ENCODE measurements at regions not wholly inside any gene's neighbourhood (a gene's known extent, or its start where the extent isn't known, plus 50 kb on each side); places are given as distances from the start of the nearest gene placed in this dataset.

DNA sequence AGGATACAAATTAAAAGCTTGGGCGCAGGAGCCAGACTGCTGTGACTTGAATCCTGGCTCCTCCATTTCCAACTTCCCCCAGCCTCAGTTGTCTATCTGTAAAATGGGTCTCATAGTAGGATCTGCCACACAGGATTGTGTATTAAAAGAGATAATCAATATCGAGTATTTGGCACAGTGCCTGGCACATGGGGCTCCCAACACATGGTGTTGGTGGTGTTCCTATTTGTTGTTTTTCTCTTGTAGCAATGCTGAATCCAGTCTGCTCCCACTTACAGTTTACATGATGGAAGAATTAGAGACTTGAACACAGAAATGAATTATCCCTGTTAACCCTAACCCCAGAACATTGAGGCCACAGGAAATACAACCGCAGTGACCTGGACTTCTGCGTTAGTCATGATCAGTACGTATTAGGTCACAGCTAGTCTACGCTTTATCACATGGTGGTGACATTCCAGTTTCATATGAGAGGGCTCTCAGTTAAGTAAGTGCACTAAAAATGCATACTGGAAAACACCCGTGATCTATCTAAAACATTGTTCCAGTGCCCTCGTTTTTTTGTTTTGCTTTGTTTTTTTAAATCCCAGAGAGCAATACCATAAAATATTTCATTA lies 169.5 kb upstream of the KLF14 start:
- TF ChIP-seq, protein P1, sequence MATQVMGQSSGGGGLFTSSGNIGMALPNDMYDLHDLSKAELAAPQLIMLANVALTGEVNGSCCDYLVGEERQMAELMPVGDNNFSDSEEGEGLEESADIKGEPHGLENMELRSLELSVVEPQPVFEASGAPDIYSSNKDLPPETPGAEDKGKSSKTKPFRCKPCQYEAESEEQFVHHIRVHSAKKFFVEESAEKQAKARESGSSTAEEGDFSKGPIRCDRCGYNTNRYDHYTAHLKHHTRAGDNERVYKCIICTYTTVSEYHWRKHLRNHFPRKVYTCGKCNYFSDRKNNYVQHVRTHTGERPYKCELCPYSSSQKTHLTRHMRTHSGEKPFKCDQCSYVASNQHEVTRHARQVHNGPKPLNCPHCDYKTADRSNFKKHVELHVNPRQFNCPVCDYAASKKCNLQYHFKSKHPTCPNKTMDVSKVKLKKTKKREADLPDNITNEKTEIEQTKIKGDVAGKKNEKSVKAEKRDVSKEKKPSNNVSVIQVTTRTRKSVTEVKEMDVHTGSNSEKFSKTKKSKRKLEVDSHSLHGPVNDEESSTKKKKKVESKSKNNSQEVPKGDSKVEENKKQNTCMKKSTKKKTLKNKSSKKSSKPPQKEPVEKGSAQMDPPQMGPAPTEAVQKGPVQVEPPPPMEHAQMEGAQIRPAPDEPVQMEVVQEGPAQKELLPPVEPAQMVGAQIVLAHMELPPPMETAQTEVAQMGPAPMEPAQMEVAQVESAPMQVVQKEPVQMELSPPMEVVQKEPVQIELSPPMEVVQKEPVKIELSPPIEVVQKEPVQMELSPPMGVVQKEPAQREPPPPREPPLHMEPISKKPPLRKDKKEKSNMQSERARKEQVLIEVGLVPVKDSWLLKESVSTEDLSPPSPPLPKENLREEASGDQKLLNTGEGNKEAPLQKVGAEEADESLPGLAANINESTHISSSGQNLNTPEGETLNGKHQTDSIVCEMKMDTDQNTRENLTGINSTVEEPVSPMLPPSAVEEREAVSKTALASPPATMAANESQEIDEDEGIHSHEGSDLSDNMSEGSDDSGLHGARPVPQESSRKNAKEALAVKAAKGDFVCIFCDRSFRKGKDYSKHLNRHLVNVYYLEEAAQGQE (IDR thresholded peaks at IDR 0.05; ENCODE audit: low read depth) = no peak
- TF ChIP-seq ZBTB7A (IDR thresholded peaks at IDR 0.05; ENCODE audit: low read depth) (no peak), EP300 (IDR thresholded peaks at IDR 0.05; ENCODE audit: borderline replicate concordance) (no peak), YY1 (IDR thresholded peaks at IDR 0.05; ENCODE audit: low read depth) (no peak), TCF12 (IDR thresholded peaks at IDR 0.05; ENCODE audit: low read depth) (no peak), EGR1 (IDR thresholded peaks at IDR 0.05) (no peak), TEAD4 (IDR thresholded peaks at IDR 0.05) (no peak), CEBPB (IDR thresholded peaks at IDR 0.05) (no peak), TAF1 (IDR thresholded peaks at IDR 0.05; ENCODE audit: low read depth) (no peak), NFIC (IDR thresholded peaks at IDR 0.05) (no peak), FOXM1 (IDR thresholded peaks at IDR 0.05; ENCODE audit: borderline replicate concordance, low read depth) (no peak), RAD21 (IDR thresholded peaks at IDR 0.05; ENCODE audit: low read depth) (no peak)
- TF ChIP-seq, protein P2, sequence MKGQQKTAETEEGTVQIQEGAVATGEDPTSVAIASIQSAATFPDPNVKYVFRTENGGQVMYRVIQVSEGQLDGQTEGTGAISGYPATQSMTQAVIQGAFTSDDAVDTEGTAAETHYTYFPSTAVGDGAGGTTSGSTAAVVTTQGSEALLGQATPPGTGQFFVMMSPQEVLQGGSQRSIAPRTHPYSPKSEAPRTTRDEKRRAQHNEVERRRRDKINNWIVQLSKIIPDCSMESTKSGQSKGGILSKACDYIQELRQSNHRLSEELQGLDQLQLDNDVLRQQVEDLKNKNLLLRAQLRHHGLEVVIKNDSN (IDR thresholded peaks at IDR 0.05) = no peak

DNA sequence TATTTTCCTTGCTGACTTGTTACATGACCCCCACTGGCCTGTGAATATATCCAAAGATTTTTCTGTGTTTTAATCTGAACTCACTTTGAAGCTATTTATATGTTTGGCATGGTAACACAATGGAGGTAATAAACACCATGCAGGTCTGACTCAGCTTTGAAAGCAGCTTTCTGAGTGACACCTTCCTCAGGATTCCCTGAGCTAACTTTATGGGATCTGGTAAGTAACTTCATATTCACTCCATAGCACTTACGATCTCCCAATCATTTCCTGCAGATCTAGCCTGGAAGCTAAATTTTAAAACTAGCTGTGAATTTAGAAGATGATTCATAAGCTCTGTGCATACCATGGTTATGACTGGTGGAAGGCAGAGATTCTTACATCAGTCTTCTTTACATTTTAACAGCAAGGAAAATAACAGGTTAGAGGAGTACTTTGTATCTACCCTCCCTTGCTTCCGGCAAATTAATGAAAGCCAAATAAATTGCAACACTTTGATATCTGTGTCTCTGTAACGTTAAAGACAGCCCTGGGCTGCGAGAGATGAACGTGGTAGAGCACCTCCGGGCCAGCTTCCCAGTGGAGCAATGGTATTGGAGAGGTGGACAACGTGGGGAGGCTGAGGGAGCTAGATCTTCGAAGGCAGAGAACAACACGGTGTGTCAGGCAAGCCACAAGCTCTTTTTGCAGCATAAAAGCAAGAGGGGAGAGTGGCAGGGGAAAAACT lies 170.2 kb upstream of the KLF14 start:
- TF ChIP-seq, protein P1 (IDR thresholded peaks at IDR 0.05; ENCODE audit: low read depth) = no peak
- TF ChIP-seq CREB1 (IDR thresholded peaks at IDR 0.05; ENCODE audit: low read depth) (no peak), EP300 (IDR thresholded peaks at IDR 0.05; ENCODE audit: borderline replicate concordance) (peak; percentile 47; the same call in 1 of the 2 replicates), FOXM1 (IDR thresholded peaks at IDR 0.05; ENCODE audit: borderline replicate concordance, low read depth) (peak; percentile 43; the same call in 1 of the 2 replicates), TEAD4 (IDR thresholded peaks at IDR 0.05) (no peak; the same call in 1 of the 2 replicates), EGR1 (IDR thresholded peaks at IDR 0.05) (no peak), CEBPB (IDR thresholded peaks at IDR 0.05) (peak; percentile 32; the same call in 1 of the 2 replicates), YY1 (IDR thresholded peaks at IDR 0.05; ENCODE audit: low read depth) (no peak), TCF12 (IDR thresholded peaks at IDR 0.05; ENCODE audit: low read depth) (0 out of 2 replicates have a peak, but pooled peaks have one; percentile 25), ZBTB7A (IDR thresholded peaks at IDR 0.05; ENCODE audit: low read depth) (no peak), TAF1 (IDR thresholded peaks at IDR 0.05; ENCODE audit: low read depth) (no peak), NFIC (IDR thresholded peaks at IDR 0.05) (0 out of 2 replicates have a peak, but pooled peaks have one; percentile 23), RAD21 (IDR thresholded peaks at IDR 0.05; ENCODE audit: low read depth) (no peak)
- TF ChIP-seq, protein P2 (IDR thresholded peaks at IDR 0.05) = no peak
- TF ChIP-seq, protein P3, sequence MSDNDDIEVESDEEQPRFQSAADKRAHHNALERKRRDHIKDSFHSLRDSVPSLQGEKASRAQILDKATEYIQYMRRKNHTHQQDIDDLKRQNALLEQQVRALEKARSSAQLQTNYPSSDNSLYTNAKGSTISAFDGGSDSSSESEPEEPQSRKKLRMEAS (IDR thresholded peaks at IDR 0.05) = no peak

DNA sequence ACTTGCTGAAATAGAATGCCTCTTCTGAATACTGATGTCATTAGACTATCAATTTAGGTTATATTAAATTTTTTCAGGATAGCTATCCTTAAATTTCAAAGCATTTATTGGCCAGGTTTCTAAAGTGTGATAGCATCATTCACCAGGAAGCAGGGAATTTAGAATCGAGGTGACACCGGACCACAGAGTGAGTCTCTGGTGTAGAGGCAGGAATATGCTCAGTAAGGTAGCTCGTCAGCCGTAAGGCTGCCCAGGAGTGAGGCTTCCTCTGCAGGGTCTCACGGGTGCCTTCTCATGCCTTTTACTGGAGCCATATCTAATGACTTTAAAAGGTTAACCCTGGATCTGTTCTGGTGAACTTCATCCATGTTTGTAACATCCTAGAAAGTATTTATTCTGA lies 170.8 kb upstream of the KLF14 start:
- TF ChIP-seq, protein P3 (IDR thresholded peaks at IDR 0.05) = no peak
- TF ChIP-seq EGR1 (IDR thresholded peaks at IDR 0.05) (no peak), RAD21 (IDR thresholded peaks at IDR 0.05; ENCODE audit: low read depth) (no peak), EP300 (IDR thresholded peaks at IDR 0.05; ENCODE audit: borderline replicate concordance) (no peak), TEAD4 (IDR thresholded peaks at IDR 0.05) (no peak), NFIC (IDR thresholded peaks at IDR 0.05) (no peak), CEBPB (IDR thresholded peaks at IDR 0.05) (no peak), TAF1 (IDR thresholded peaks at IDR 0.05; ENCODE audit: low read depth) (no peak), FOXM1 (IDR thresholded peaks at IDR 0.05; ENCODE audit: borderline replicate concordance, low read depth) (no peak), YY1 (IDR thresholded peaks at IDR 0.05; ENCODE audit: low read depth) (no peak), CREB1 (IDR thresholded peaks at IDR 0.05; ENCODE audit: low read depth) (no peak), TCF12 (IDR thresholded peaks at IDR 0.05; ENCODE audit: low read depth) (no peak), ZBTB7A (IDR thresholded peaks at IDR 0.05; ENCODE audit: low read depth) (no peak)
- TF ChIP-seq, protein P2 (IDR thresholded peaks at IDR 0.05) = no peak
- TF ChIP-seq, protein P1 (IDR thresholded peaks at IDR 0.05; ENCODE audit: low read depth) = no peak

Measured in Ishikawa (cell line).